HUES64 (cell line): ENCODE measurements at regions not wholly inside any gene's neighbourhood (a gene's known extent, or its start where the extent isn't known, plus 50 kb on each side); places are given as distances from the start of the nearest gene placed in this dataset.
"Not testable (repeated sequence)": the region's sequence is repeated elsewhere in the genome, so short reads cannot be mapped to it uniquely, and the experiment has no call there.

Experiments used
- H3K27ac ChIP-seq: 2 replicates; pipeline ENCODE4 v1.7.0; 2013; ENCODE audit warnings: low read depth, low read length, inconsistent platforms
- H3K27me3 ChIP-seq: 2 replicates; pipeline ENCODE4 v1.6.1; 2013; ENCODE audit warnings: mild to moderate bottlenecking, low read length; ENCODE audit not compliant: insufficient read depth
- H3K36me3 ChIP-seq: 2 replicates; pipeline ENCODE4 v1.6.1; 2013; ENCODE audit warnings: mild to moderate bottlenecking, low read length; ENCODE audit not compliant: insufficient read depth
- H3K4me1 ChIP-seq: 2 replicates; pipeline ENCODE4 v1.6.1; 2013; ENCODE audit warnings: mild to moderate bottlenecking, low read length, moderate library complexity; ENCODE audit not compliant: insufficient read depth
- H3K4me3 ChIP-seq: 2 replicates; pipeline ENCODE4 v1.5.1; 2013; ENCODE audit warnings: mild to moderate bottlenecking, low read length, moderate library complexity
- H3K9ac ChIP-seq: 2 replicates; pipeline ENCODE4 v1.6.1; 2013; ENCODE audit warnings: mild to moderate bottlenecking, low read depth, low read length
- H3K9me3 ChIP-seq: 2 replicates; pipeline ENCODE4 v1.6.1; 2013; ENCODE audit warnings: low read depth, low read length; ENCODE audit not compliant: insufficient read depth
- WGBS: fragments of 150-250, 120-280 bp; methylation state at CpG from one replicate; pipeline ENCODE4 v1.1.7; 2013; ENCODE audit warnings: missing lambda C conversion rate; 5-methylcytosine and 5-hydroxymethylcytosine counted together

- Histone ChIP-seq H3K9ac (no peak overlapping the region), H3K36me3 (no peaks in the 10 kb centered on the region)
- 89% methylated on average over 4 of the region's 4 CpGs for WGBS
Observed at GRCh38 chr2:62334009-62334408, 138.1 kb downstream of the B3GNT2 start.

GRCh38 chr2:62330959-62331358, 135.0 kb downstream of the B3GNT2 start:
- Histone ChIP-seq H3K4me1 (peaks cover 29% of the 10 kb centered on the region), H3K36me3 (no peaks in the 10 kb centered on the region), H3K27ac (no peak overlapping the region), H3K9me3 (peaks cover 10% of the 10 kb centered on the region), H3K27me3 (no peaks in the 10 kb centered on the region), H3K9ac (no peak overlapping the region), H3K4me3 (no peak overlapping the region)
- no CpG with 5 or more reads among the region's 1 CpG for WGBS

More at GRCh38 chr2:62334009-62334408, 138.1 kb downstream of the B3GNT2 start:
- H3K4me3 ChIP-seq, result no peak overlapping the region
- H3K27ac ChIP-seq, result no peak overlapping the region
- no peaks in the 10 kb centered on the region for H3K27me3 ChIP-seq
- no peaks in the 10 kb centered on the region for H3K9me3 ChIP-seq
- H3K4me1 ChIP-seq, result peaks cover 22% of the 10 kb centered on the region

- H3K36me3 ChIP-seq, result no peaks in the 10 kb centered on the region
- H3K9me3 ChIP-seq, result peaks cover 22% of the 10 kb centered on the region
- no peaks in the 10 kb centered on the region for H3K27me3 ChIP-seq
- H3K4me3 ChIP-seq, result no peak overlapping the region
- peaks cover 25% of the 10 kb centered on the region for H3K4me1 ChIP-seq
- 72% methylated on average over 4 of the region's 5 CpGs for WGBS
- H3K27ac ChIP-seq, result no peak overlapping the region
- H3K9ac ChIP-seq, result no peak overlapping the region
Observed at GRCh38 chr2:62329797-62330196, 133.9 kb downstream of the B3GNT2 start.

GRCh38 chr2:62326735-62327134, 130.8 kb downstream of the B3GNT2 start:
- no peaks in the 10 kb centered on the region for H3K27me3 ChIP-seq
- peak overlapping the region; percentile 70; the same call in 1 of the 2 replicates for H3K27ac ChIP-seq
- peaks cover 26% of the 10 kb centered on the region for H3K4me1 ChIP-seq
- H3K36me3 ChIP-seq, result no peaks in the 10 kb centered on the region
- H3K4me3 ChIP-seq, result no peak overlapping the region
- 19% methylated on average over 1 of the region's 1 CpG for WGBS
- peaks cover 26% of the 10 kb centered on the region for H3K9me3 ChIP-seq
- H3K9ac ChIP-seq, result no peak overlapping the region

GRCh38 chr2:62325398-62325797, 129.5 kb downstream of the B3GNT2 start:
- Histone ChIP-seq H3K27me3 (no peaks in the 10 kb centered on the region), H3K4me1 (peaks cover 37% of the 10 kb centered on the region), H3K36me3 (no peaks in the 10 kb centered on the region), H3K9ac (no peak overlapping the region), H3K27ac (no peak overlapping the region), H3K4me3 (no peak overlapping the region), H3K9me3 (peaks cover 26% of the 10 kb centered on the region)
- WGBS, result 95% methylated on average over 5 of the region's 5 CpGs

- H3K9ac ChIP-seq, result no peak overlapping the region
- H3K4me3 ChIP-seq, result no peak overlapping the region
- WGBS, result 60% methylated on average over 8 of the region's 9 CpGs
- peaks cover 26% of the 10 kb centered on the region for H3K4me1 ChIP-seq
- no peaks in the 10 kb centered on the region for H3K27me3 ChIP-seq
- H3K36me3 ChIP-seq, result no peaks in the 10 kb centered on the region
- H3K27ac ChIP-seq, result peak overlapping the region; percentile 44; the same call in 1 of the 2 replicates
- peaks cover 18% of the 10 kb centered on the region for H3K9me3 ChIP-seq
Observed at GRCh38 chr2:62321380-62322289, 125.7 kb downstream of the B3GNT2 start.

GRCh38 chr2:62320657-62321357, 124.9 kb downstream of the B3GNT2 start:
- no peaks in the 10 kb centered on the region for H3K27me3 ChIP-seq
- H3K4me1 ChIP-seq, result peaks cover 21% of the 10 kb centered on the region
- peak overlapping the region; percentile 44; the same call in 1 of the 2 replicates for H3K27ac ChIP-seq
- H3K4me3 ChIP-seq, result no peak overlapping the region
- peaks cover 14% of the 10 kb centered on the region for H3K9me3 ChIP-seq
- WGBS, result 63% methylated on average over 6 of the region's 6 CpGs
- H3K9ac ChIP-seq, result 0 out of 2 replicates have a peak overlapping the region, but pooled peaks have one; percentile 7
- H3K36me3 ChIP-seq, result no peaks in the 10 kb centered on the region

GRCh38 chr2:62320137-62320536, 124.2 kb downstream of the B3GNT2 start:
- WGBS, result 100% methylated on average over 1 of the region's 2 CpGs
- not testable (repeated sequence) for H3K36me3 ChIP-seq, H3K27ac ChIP-seq, H3K27me3 ChIP-seq, H3K9me3 ChIP-seq, H3K9ac ChIP-seq, H3K4me3 ChIP-seq
- peaks cover 21% of the 10 kb centered on the region for H3K4me1 ChIP-seq

- Histone ChIP-seq H3K4me3 (no peak overlapping the region), H3K27ac (no peak overlapping the region), H3K27me3 (no peaks in the 10 kb centered on the region), H3K9ac (no peak overlapping the region), H3K36me3 (no peaks in the 10 kb centered on the region), H3K4me1 (peaks cover 21% of the 10 kb centered on the region), H3K9me3 (no peaks in the 10 kb centered on the region; the same call in 1 of the 2 replicates)
- WGBS, result 80% methylated on average over 1 of the region's 1 CpG
Observed at GRCh38 chr2:62319070-62319469, 123.2 kb downstream of the B3GNT2 start.

GRCh38 chr2:62315476-62315875, 119.6 kb downstream of the B3GNT2 start:
- Histone ChIP-seq H3K9me3 (no peaks in the 10 kb centered on the region), H3K9ac (no peak overlapping the region), H3K27ac (no peak overlapping the region), H3K4me1 (peaks cover 2% of the 10 kb centered on the region; the same call in 1 of the 2 replicates), H3K27me3 (no peaks in the 10 kb centered on the region), H3K4me3 (no peak overlapping the region), H3K36me3 (no peaks in the 10 kb centered on the region)
- WGBS, result 99% methylated on average over 3 of the region's 4 CpGs

GRCh38 chr2:62314291-62314690, 118.4 kb downstream of the B3GNT2 start:
- no peak overlapping the region for H3K27ac ChIP-seq
- 87% methylated on average over 2 of the region's 2 CpGs for WGBS
- no peaks in the 10 kb centered on the region for H3K27me3 ChIP-seq
- peaks cover 11% of the 10 kb centered on the region for H3K4me1 ChIP-seq
- H3K9me3 ChIP-seq, result no peaks in the 10 kb centered on the region
- no peaks in the 10 kb centered on the region for H3K36me3 ChIP-seq
- no peak overlapping the region for H3K4me3 ChIP-seq
- no peak overlapping the region for H3K9ac ChIP-seq
